ENCODE measurements at regions not wholly inside any gene's neighbourhood (a gene's known extent, or its start where the extent isn't known, plus 50 kb on each side); places are given as distances from the start of the nearest gene placed in this dataset.

DNA sequence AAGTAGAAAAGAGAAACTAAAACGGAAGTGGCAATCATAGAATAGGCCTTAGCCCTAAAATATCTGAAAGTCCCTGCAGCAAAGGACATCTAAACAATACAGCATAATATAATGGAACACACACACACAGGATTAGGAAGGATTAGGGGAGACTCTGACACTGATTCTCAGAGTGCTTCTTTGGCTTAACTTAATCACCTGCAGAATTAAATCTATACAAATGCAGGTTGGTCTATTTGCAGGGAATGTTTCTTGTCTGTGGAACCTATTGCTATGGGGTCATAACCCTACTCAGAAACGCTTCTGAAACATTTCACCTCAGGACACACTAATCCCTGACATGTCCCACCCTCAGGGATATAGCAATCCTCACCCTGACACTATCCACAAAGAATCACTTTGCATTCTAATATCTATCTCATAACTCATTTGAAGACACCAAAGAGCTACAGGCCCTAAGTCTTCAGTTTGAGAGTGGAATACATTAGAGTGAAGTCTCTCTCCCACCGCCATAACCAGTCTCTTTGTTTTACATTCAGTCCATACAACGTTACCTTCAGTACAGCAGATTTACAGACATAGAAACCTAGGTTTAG is 1041.2 kb downstream of the TUSC7 start:
- Histone ChIP-seq H3K4me2 (ENCODE audit: insufficient read depth, low read length) (no peak overlapping the region), H3K79me2 (ENCODE audit: control insufficient read depth, insufficient read depth, low read length) (no peaks in the 10 kb centered on the region), H3K4me1 (replicated peaks in 1 of 2; ENCODE audit: control insufficient read depth in 2 of 2, insufficient read depth in 2 of 2, low read length in 2 of 2) (no peaks in the 10 kb centered on the region), H3K9me1 (ENCODE audit: control insufficient read depth, insufficient read depth, low read length) (no peaks in the 10 kb centered on the region), H3K27me3 (ENCODE audit: control insufficient read depth in 2 of 2, insufficient read depth in 2 of 2, low read length in 2 of 2) (no peaks in the 10 kb centered on the region), H3K27ac (ENCODE audit: extremely low read depth, low read depth, low read length) (no peak overlapping the region), H2AFZ (ENCODE audit: low read depth, low read length) (no peak overlapping the region), H3K36me3 (ENCODE audit: control insufficient read depth, insufficient read depth, low read length) (no peaks in the 10 kb centered on the region), H3K9me3 (replicated peaks; ENCODE audit: control insufficient read depth, insufficient read depth, low read depth, low read length) (no peaks in the 10 kb centered on the region), H3K9ac (ENCODE audit: insufficient read depth in 1 of 2, low read depth in 2 of 2, low read length in 2 of 2) (no peak overlapping the region), H4K20me1 (replicated peaks; ENCODE audit: control insufficient read depth, insufficient read depth, low read length) (no peaks in the 10 kb centered on the region), H3K4me3 (no peak overlapping the region)
- FAIRE-seq, result no peak
- no TSS peak for BruUV-seq (replicated peaks)
- in situ Hi-C loops (cut with MboI) (no loop called here), intact Hi-C loops (cut with micrococcal nuclease) (no loop called here)
- no peak for ATAC-seq
- no peak for DNase-seq (ENCODE audit: extremely low read depth in 1 of 4, low spot score in 3 of 4)
- CTCF ChIA-PET (ENCODE audit: low intra/inter-chr PET ratio), result no interaction called here
- 5% methylated on average over 3 of the region's 4 CpGs for WGBS (ENCODE audit: insufficient coverage, low coverage, missing lambda C conversion rate)
- POLR2A ChIA-PET, result no interaction called here
- TF ChIP-seq NCOA2 (IDR thresholded peaks at IDR 0.05; ENCODE audit: partially characterized antibody in 2 of 2) (no peak), ZNF589 (CRISPR knock-in tag; IDR thresholded peaks at IDR 0.05; ENCODE audit: low read depth) (no peak), CCAR2 (IDR thresholded peaks at IDR 0.05; ENCODE audit: low read depth, low read length) (no peak), ARID2 (IDR thresholded peaks at IDR 0.05) (no peak), MCM3 (IDR thresholded peaks at IDR 0.05) (no peak), ELF4 (CRISPR knock-in tag; IDR thresholded peaks at IDR 0.05) (no peak), TFAP4 (CRISPR knock-in tag; IDR thresholded peaks at IDR 0.05; ENCODE audit: borderline replicate concordance) (no peak), MCM2 (IDR thresholded peaks at IDR 0.05; ENCODE audit: low read depth) (no peak), ZNF695 (CRISPR knock-in tag; IDR thresholded peaks at IDR 0.05) (no peak), DMBX1 (CRISPR knock-in tag; IDR thresholded peaks at IDR 0.05; ENCODE audit: borderline replicate concordance) (no peak), FOXP1 (CRISPR knock-in tag; IDR thresholded peaks at IDR 0.05) (no peak), ZNF511 (CRISPR knock-in tag; IDR thresholded peaks at IDR 0.05) (no peak), FOXA1 (IDR thresholded peaks at IDR 0.05; ENCODE audit: borderline replicate concordance) (no peak), ZNF184 (CRISPR knock-in tag; IDR thresholded peaks at IDR 0.05) (no peak), CBFA2T3 (IDR thresholded peaks at IDR 0.05) (no peak), ELF2 (CRISPR knock-in tag; IDR thresholded peaks at IDR 0.05) (no peak), SRSF9 (IDR thresholded peaks at IDR 0.05; ENCODE audit: borderline replicate concordance, low read depth, low read length) (no peak)
- TF ChIP-seq, protein P1, sequence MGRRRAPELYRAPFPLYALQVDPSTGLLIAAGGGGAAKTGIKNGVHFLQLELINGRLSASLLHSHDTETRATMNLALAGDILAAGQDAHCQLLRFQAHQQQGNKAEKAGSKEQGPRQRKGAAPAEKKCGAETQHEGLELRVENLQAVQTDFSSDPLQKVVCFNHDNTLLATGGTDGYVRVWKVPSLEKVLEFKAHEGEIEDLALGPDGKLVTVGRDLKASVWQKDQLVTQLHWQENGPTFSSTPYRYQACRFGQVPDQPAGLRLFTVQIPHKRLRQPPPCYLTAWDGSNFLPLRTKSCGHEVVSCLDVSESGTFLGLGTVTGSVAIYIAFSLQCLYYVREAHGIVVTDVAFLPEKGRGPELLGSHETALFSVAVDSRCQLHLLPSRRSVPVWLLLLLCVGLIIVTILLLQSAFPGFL (CRISPR knock-in tag; IDR thresholded peaks at IDR 0.05), result no peak
- TF ChIP-seq, protein P2, sequence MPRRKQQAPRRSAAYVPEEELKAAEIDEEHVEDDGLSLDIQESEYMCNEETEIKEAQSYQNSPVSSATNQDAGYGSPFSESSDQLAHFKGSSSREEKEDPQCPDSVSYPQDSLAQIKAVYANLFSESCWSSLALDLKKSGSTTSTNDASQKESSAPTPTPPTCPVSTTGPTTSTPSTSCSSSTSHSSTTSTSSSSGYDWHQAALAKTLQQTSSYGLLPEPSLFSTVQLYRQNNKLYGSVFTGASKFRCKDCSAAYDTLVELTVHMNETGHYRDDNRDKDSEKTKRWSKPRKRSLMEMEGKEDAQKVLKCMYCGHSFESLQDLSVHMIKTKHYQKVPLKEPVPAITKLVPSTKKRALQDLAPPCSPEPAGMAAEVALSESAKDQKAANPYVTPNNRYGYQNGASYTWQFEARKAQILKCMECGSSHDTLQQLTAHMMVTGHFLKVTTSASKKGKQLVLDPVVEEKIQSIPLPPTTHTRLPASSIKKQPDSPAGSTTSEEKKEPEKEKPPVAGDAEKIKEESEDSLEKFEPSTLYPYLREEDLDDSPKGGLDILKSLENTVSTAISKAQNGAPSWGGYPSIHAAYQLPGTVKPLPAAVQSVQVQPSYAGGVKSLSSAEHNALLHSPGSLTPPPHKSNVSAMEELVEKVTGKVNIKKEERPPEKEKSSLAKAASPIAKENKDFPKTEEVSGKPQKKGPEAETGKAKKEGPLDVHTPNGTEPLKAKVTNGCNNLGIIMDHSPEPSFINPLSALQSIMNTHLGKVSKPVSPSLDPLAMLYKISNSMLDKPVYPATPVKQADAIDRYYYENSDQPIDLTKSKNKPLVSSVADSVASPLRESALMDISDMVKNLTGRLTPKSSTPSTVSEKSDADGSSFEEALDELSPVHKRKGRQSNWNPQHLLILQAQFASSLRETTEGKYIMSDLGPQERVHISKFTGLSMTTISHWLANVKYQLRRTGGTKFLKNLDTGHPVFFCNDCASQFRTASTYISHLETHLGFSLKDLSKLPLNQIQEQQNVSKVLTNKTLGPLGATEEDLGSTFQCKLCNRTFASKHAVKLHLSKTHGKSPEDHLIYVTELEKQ (CRISPR knock-in tag; IDR thresholded peaks at IDR 0.05), result no peak

All from K562 (cell line).